ENCODE measurements at regions not wholly inside any gene's neighbourhood (a gene's known extent, or its start where the extent isn't known, plus 50 kb on each side); places are given as distances from the start of the nearest gene placed in this dataset.

DNA sequence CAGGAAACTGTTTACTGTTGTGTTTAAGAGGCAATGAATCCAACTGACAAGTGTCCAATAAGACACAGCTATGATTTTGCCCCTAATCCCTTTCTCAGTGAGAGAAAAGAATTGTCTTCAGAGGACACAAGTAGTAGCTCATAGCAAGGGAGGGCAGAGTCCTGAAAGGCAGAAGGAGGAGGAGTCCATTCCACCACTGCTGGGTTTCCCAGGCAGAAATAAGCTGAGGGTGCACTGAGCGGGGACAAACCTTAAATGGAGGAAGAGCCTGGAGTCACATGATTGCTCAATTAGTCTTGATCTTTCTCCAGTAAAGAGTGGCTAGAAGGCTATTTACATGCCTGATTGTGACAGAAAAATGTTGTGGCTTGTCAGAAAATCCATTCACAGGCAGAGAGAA is 573.8 kb downstream of the POM121L12 start:
- BruUV-seq (replicated peaks) = no TSS peak
- Histone ChIP-seq H3K4me3 (ENCODE audit: low read length) (no peak overlapping the region), H3K4me1 (ENCODE audit: insufficient read depth, low read length) (no peaks in the 10 kb centered on the region), H3K79me2 (ENCODE audit: low read length) (no peaks in the 10 kb centered on the region), H4K20me1 (ENCODE audit: low read length) (no peaks in the 10 kb centered on the region), H3K9me3 (ENCODE audit: low read length) (no peaks in the 10 kb centered on the region), H3K9me2 (replicated peaks; ENCODE audit: low read length) (no peaks in the 10 kb centered on the region), H3K27me3 (ENCODE audit: low read length) (no peaks in the 10 kb centered on the region), H3K27ac (ENCODE audit: low read length) (no peak overlapping the region), H3K36me3 (ENCODE audit: low read depth, low read length) (no peaks in the 10 kb centered on the region), H3K9ac (ENCODE audit: low read length) (no peak overlapping the region), H3F3A (ENCODE audit: low read length, unreplicated experiment) (no peaks in the 10 kb centered on the region), H2AFZ (ENCODE audit: low read length) (no peak overlapping the region), H3K4me2 (ENCODE audit: low read length) (no peak overlapping the region)
- ATAC-seq = no peak
- TF ChIP-seq EZH2 (IDR thresholded peaks at IDR 0.05; ENCODE audit: low read length, unreplicated experiment) (no peak), EZH2phosphoT487 (IDR thresholded peaks at IDR 0.05; ENCODE audit: borderline replicate concordance, low read length) (no peak), CTCF (conservative IDR thresholded peaks at IDR 0.05; ENCODE audit: low read depth, low read length) (no peak)
- ChIA-PET CTCF (no interaction called here), POLR2A (ENCODE audit: unreplicated experiment) (no interaction called here)
- DNase-seq = no peak
- intact Hi-C loops (cut with micrococcal nuclease) = no loop called here

DNA sequence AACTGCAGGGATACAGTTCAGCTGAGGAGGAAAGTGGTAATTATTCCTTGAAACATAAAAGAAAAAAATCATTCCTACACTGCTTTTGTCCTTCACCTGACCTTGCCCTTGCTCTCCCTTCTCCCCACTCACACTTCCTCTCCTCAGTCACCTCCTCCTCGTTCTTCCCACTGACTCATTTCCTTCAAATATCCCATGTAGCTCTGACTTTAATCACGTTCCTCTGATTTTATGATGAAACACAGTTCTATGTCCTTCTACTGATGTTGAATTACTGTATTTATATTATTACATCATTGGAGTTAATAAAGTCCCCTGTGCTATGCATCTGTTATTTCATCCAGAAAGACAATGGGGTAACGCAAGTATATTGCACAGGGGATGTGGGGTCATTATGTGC is 575.6 kb downstream of the POM121L12 start:
- ChIA-PET CTCF (no interaction called here), POLR2A (ENCODE audit: unreplicated experiment) (no interaction called here)
- H3K9me2 ChIP-seq (replicated peaks; ENCODE audit: low read length) = no peaks in the 10 kb centered on the region
- no peak overlapping the region for H3K9ac ChIP-seq (ENCODE audit: low read length)
- H3K79me2 ChIP-seq (ENCODE audit: low read length) = no peaks in the 10 kb centered on the region
- BruUV-seq (replicated peaks) = no TSS peak
- no peaks in the 10 kb centered on the region for H3F3A ChIP-seq (ENCODE audit: low read length, unreplicated experiment)
- ATAC-seq (no peak), DNase-seq (no peak)
- no peaks in the 10 kb centered on the region for H3K36me3 ChIP-seq (ENCODE audit: low read depth, low read length)
- no peak overlapping the region for H2AFZ ChIP-seq (ENCODE audit: low read length)
- no peaks in the 10 kb centered on the region for H3K9me3 ChIP-seq (ENCODE audit: low read length)
- TF ChIP-seq EZH2 (IDR thresholded peaks at IDR 0.05; ENCODE audit: low read length, unreplicated experiment) = no peak
- TF ChIP-seq EZH2phosphoT487 (IDR thresholded peaks at IDR 0.05; ENCODE audit: borderline replicate concordance, low read length) = no peak
- no peak for TF ChIP-seq CTCF (conservative IDR thresholded peaks at IDR 0.05; ENCODE audit: low read depth, low read length)
- intact Hi-C loops (cut with micrococcal nuclease) = no loop called here
- H3K27me3 ChIP-seq (ENCODE audit: low read length) = no peaks in the 10 kb centered on the region
- no peak overlapping the region for H3K4me2 ChIP-seq (ENCODE audit: low read length)
- no peak overlapping the region for H3K4me3 ChIP-seq (ENCODE audit: low read length)
- no peak overlapping the region for H3K27ac ChIP-seq (ENCODE audit: low read length)
- no peaks in the 10 kb centered on the region for H4K20me1 ChIP-seq (ENCODE audit: low read length)
- H3K4me1 ChIP-seq (ENCODE audit: insufficient read depth, low read length) = no peaks in the 10 kb centered on the region

DNA sequence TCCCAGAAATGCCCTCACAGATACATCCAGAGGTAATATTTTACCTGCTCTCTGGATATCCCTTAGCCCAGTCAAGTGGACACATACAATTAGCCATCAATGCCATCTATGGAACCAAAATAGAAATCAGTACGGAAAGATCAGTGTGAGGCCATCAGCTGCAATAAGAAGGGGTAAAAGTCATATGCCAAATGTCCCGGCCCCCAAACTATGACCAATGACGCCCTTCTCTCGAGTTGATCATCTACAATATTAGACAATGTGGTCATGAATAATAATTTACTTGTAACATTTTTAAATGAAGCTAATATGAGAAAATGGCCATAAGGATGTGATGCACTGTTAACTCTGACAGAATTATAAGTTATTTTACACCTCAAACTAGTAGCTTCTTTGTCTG is 588.9 kb downstream of the POM121L12 start:
- Histone ChIP-seq H3K9me3 (ENCODE audit: low read length) (no peaks in the 10 kb centered on the region), H3K9ac (ENCODE audit: low read length) (no peak overlapping the region), H3K27me3 (ENCODE audit: low read length) (no peaks in the 10 kb centered on the region), H3K36me3 (ENCODE audit: low read depth, low read length) (no peaks in the 10 kb centered on the region), H3K4me1 (ENCODE audit: insufficient read depth, low read length) (no peaks in the 10 kb centered on the region), H3K4me2 (ENCODE audit: low read length) (no peak overlapping the region), H3K9me2 (replicated peaks; ENCODE audit: low read length) (no peaks in the 10 kb centered on the region), H3K79me2 (ENCODE audit: low read length) (no peaks in the 10 kb centered on the region), H3K27ac (ENCODE audit: low read length) (no peak overlapping the region), H3F3A (ENCODE audit: low read length, unreplicated experiment) (no peaks in the 10 kb centered on the region), H2AFZ (ENCODE audit: low read length) (no peak overlapping the region), H4K20me1 (ENCODE audit: low read length) (no peaks in the 10 kb centered on the region), H3K4me3 (ENCODE audit: low read length) (no peak overlapping the region)
- TF ChIP-seq CTCF (conservative IDR thresholded peaks at IDR 0.05; ENCODE audit: low read depth, low read length) (no peak), EZH2phosphoT487 (IDR thresholded peaks at IDR 0.05; ENCODE audit: borderline replicate concordance, low read length) (no peak)
- no peak for ATAC-seq
- no TSS peak for BruUV-seq (replicated peaks)
- DNase-seq = no peak
- ChIA-PET POLR2A (ENCODE audit: unreplicated experiment) (no interaction called here), CTCF (no interaction called here)
- intact Hi-C loops (cut with micrococcal nuclease) = no loop called here
